IPS-15b (cell line): ENCODE measurements at regions not wholly inside any gene's neighbourhood (a gene's known extent, or its start where the extent isn't known, plus 50 kb on each side); places are given as distances from the start of the nearest gene placed in this dataset.
"Not testable (repeated sequence)": the region's sequence is repeated elsewhere in the genome, so short reads cannot be mapped to it uniquely, and the experiment has no call there.

Experiments used
- H3K27me3 ChIP-seq: one replicate; pipeline ENCODE4 v1.6.1; 2013; ENCODE audit warnings: low read length; ENCODE audit not compliant: control insufficient read depth, insufficient read depth
- H3K36me3 ChIP-seq: one replicate; pipeline ENCODE4 v1.6.1; 2013; ENCODE audit warnings: low read length; ENCODE audit not compliant: control insufficient read depth, insufficient read depth
- H3K4me1 ChIP-seq: one replicate; pipeline ENCODE4 v1.6.1; 2013; ENCODE audit warnings: mild to moderate bottlenecking, low read length; ENCODE audit not compliant: control insufficient read depth, insufficient read depth
- H3K4me3 ChIP-seq: one replicate; pipeline ENCODE4 v1.5.1; 2013; ENCODE audit warnings: low read depth, low read length
- H3K9ac ChIP-seq: one replicate; pipeline ENCODE4 v1.6.1; 2013; ENCODE audit warnings: low read depth, mild to moderate bottlenecking, low read length
- H3K9me3 ChIP-seq: one replicate; pipeline ENCODE4 v1.6.1; 2013; ENCODE audit warnings: mild to moderate bottlenecking, low read length; ENCODE audit not compliant: control insufficient read depth, insufficient read depth

- H3K36me3 ChIP-seq, result peaks cover 8% of the 10 kb centered on the region
- peak overlapping the region; percentile 26 for H3K4me3 ChIP-seq
- no peaks in the 10 kb centered on the region for H3K9me3 ChIP-seq
- peaks cover 2% of the 10 kb centered on the region for H3K4me1 ChIP-seq
- no peaks in the 10 kb centered on the region for H3K27me3 ChIP-seq
- H3K9ac ChIP-seq, result peak overlapping the region; percentile 17
Measured at GRCh38 chr4:179165000-179165738, 1722.9 kb upstream of the AGA start.

GRCh38 chr4:179165862-179166261, 1723.6 kb upstream of the AGA start:
- Histone ChIP-seq H3K36me3 (peaks cover 8% of the 10 kb centered on the region), H3K4me3 (peak overlapping the region; percentile 26), H3K27me3 (no peaks in the 10 kb centered on the region), H3K9ac (peak overlapping the region; percentile 17), H3K9me3 (no peaks in the 10 kb centered on the region), H3K4me1 (peaks cover 2% of the 10 kb centered on the region)

GRCh38 chr4:179170308-179170707, 1728.1 kb upstream of the AGA start:
- not testable (repeated sequence) for H3K9me3 ChIP-seq, H3K36me3 ChIP-seq, H3K27me3 ChIP-seq
- peak overlapping the region; percentile 38 for H3K4me3 ChIP-seq
- H3K4me1 ChIP-seq, result peaks cover 22% of the 10 kb centered on the region
- H3K9ac ChIP-seq, result peak overlapping the region; percentile 41

GRCh38 chr4:179182741-179183140, 1740.5 kb upstream of the AGA start:
- H3K4me1 ChIP-seq, result no peaks in the 10 kb centered on the region
- H3K36me3 ChIP-seq, result no peaks in the 10 kb centered on the region
- H3K9me3 ChIP-seq, result no peaks in the 10 kb centered on the region
- no peak overlapping the region for H3K4me3 ChIP-seq
- no peak overlapping the region for H3K9ac ChIP-seq
- no peaks in the 10 kb centered on the region for H3K27me3 ChIP-seq

GRCh38 chr4:179195887-179196286, 1753.7 kb upstream of the AGA start:
- no peaks in the 10 kb centered on the region for H3K9me3 ChIP-seq
- no peaks in the 10 kb centered on the region for H3K4me1 ChIP-seq
- no peaks in the 10 kb centered on the region for H3K36me3 ChIP-seq
- H3K27me3 ChIP-seq, result no peaks in the 10 kb centered on the region
- no peak overlapping the region for H3K4me3 ChIP-seq
- H3K9ac ChIP-seq, result no peak overlapping the region

GRCh38 chr4:179196511-179196910, 1754.3 kb upstream of the AGA start:
- Histone ChIP-seq H3K9me3 (no peaks in the 10 kb centered on the region), H3K36me3 (no peaks in the 10 kb centered on the region), H3K9ac (no peak overlapping the region), H3K4me3 (no peak overlapping the region), H3K27me3 (no peaks in the 10 kb centered on the region), H3K4me1 (no peaks in the 10 kb centered on the region)

GRCh38 chr4:179200681-179201080, 1758.4 kb upstream of the AGA start:
- no peaks in the 10 kb centered on the region for H3K9me3 ChIP-seq
- H3K4me1 ChIP-seq, result no peaks in the 10 kb centered on the region
- H3K36me3 ChIP-seq, result no peaks in the 10 kb centered on the region
- H3K9ac ChIP-seq, result no peak overlapping the region
- no peaks in the 10 kb centered on the region for H3K27me3 ChIP-seq
- H3K4me3 ChIP-seq, result no peak overlapping the region

GRCh38 chr4:179225594-179225993, 1783.4 kb upstream of the AGA start:
- Histone ChIP-seq H3K9me3 (no peaks in the 10 kb centered on the region), H3K4me1 (no peaks in the 10 kb centered on the region), H3K27me3 (no peaks in the 10 kb centered on the region), H3K4me3 (no peak overlapping the region), H3K9ac (no peak overlapping the region), H3K36me3 (no peaks in the 10 kb centered on the region)

- no peaks in the 10 kb centered on the region for H3K27me3 ChIP-seq
- no peak overlapping the region for H3K9ac ChIP-seq
- no peaks in the 10 kb centered on the region for H3K36me3 ChIP-seq
- no peaks in the 10 kb centered on the region for H3K9me3 ChIP-seq
- no peak overlapping the region for H3K4me3 ChIP-seq
- H3K4me1 ChIP-seq, result no peaks in the 10 kb centered on the region
Measured at GRCh38 chr4:179248821-179249220, 1806.6 kb upstream of the AGA start.

- no peaks in the 10 kb centered on the region for H3K9me3 ChIP-seq
- no peak overlapping the region for H3K4me3 ChIP-seq
- no peaks in the 10 kb centered on the region for H3K27me3 ChIP-seq
- H3K4me1 ChIP-seq, result no peaks in the 10 kb centered on the region
- no peak overlapping the region for H3K9ac ChIP-seq
- H3K36me3 ChIP-seq, result no peaks in the 10 kb centered on the region
Measured at GRCh38 chr4:179268791-179269190, 1826.6 kb upstream of the AGA start.

GRCh38 chr4:179272282-179272681, 1830.0 kb upstream of the AGA start:
- Histone ChIP-seq H3K9me3 (no peaks in the 10 kb centered on the region), H3K9ac (no peak overlapping the region), H3K27me3 (no peaks in the 10 kb centered on the region), H3K4me3 (no peak overlapping the region), H3K4me1 (peaks cover 3% of the 10 kb centered on the region), H3K36me3 (no peaks in the 10 kb centered on the region)

GRCh38 chr4:179278647-179279046, 1836.4 kb upstream of the AGA start:
- no peaks in the 10 kb centered on the region for H3K27me3 ChIP-seq
- H3K4me1 ChIP-seq, result peaks cover 7% of the 10 kb centered on the region
- no peak overlapping the region for H3K9ac ChIP-seq
- H3K36me3 ChIP-seq, result no peaks in the 10 kb centered on the region
- no peak overlapping the region for H3K4me3 ChIP-seq
- no peaks in the 10 kb centered on the region for H3K9me3 ChIP-seq
